NCI-H146 treated with DMSO at 0.1 percent for 48 hours (cell line): ENCODE measurements at regions not wholly inside any gene's neighbourhood (a gene's known extent, or its start where the extent isn't known, plus 50 kb on each side); places are given as distances from the start of the nearest gene placed in this dataset.
A peak's percentile ranks its signal among the peaks of the same experiment; 100 is the strongest.
"Not testable (repeated sequence)": the region's sequence is repeated elsewhere in the genome, so short reads cannot be mapped to it uniquely, and the experiment has no call there.

Experiments used
- DNase-seq: peaks from one replicate; lab custom pipeline; 2025; ENCODE audit not compliant: unreplicated experiment; lab: John Stamatoyannopoulos, UW

- no peak for DNase-seq
Measured at GRCh38 chr6:23688650-23689049, 437.4 kb upstream of the NRSN1 start.

- peak; percentile 97 for DNase-seq
Measured at GRCh38 chr6:23690453-23691049, 435.5 kb upstream of the NRSN1 start.

- DNase-seq: no peak
Measured at GRCh38 chr6:23692184-23692583, 433.8 kb upstream of the NRSN1 start.

- DNase-seq: no peak
Measured at GRCh38 chr6:23696992-23697391, 429.0 kb upstream of the NRSN1 start.

GRCh38 chr6:23704479-23705052 lies 421.4 kb upstream of the NRSN1 start:
- DNase-seq: no peak

- no peak for DNase-seq
Measured at GRCh38 chr6:23705697-23706096, 420.3 kb upstream of the NRSN1 start.

- no peak for DNase-seq
Measured at GRCh38 chr6:23712756-23713155, 413.3 kb upstream of the NRSN1 start.

- no peak for DNase-seq
Measured at GRCh38 chr6:23713211-23713610, 412.8 kb upstream of the NRSN1 start.

- DNase-seq: peak; percentile 26
Measured at GRCh38 chr6:23728707-23729106, 397.3 kb upstream of the NRSN1 start.

- DNase-seq: no peak
Measured at GRCh38 chr6:23731609-23732008, 394.4 kb upstream of the NRSN1 start.

- DNase-seq: no peak
Measured at GRCh38 chr6:23732521-23732920, 393.5 kb upstream of the NRSN1 start.

- DNase-seq: no peak
Measured at GRCh38 chr6:23735151-23735550, 390.9 kb upstream of the NRSN1 start.

- no peak for DNase-seq
Measured at GRCh38 chr6:23736577-23736976, 389.4 kb upstream of the NRSN1 start.

GRCh38 chr6:23747239-23747638 lies 378.8 kb upstream of the NRSN1 start:
- DNase-seq: no peak

- DNase-seq: no peak
Measured at GRCh38 chr6:23752414-23752813, 373.6 kb upstream of the NRSN1 start.

- DNase-seq: peak; percentile 35
Measured at GRCh38 chr6:23754197-23754596, 371.8 kb upstream of the NRSN1 start.

GRCh38 chr6:23775127-23775526 lies 350.9 kb upstream of the NRSN1 start:
- no peak for DNase-seq

- no peak for DNase-seq
Measured at GRCh38 chr6:23783901-23784300, 342.1 kb upstream of the NRSN1 start.

GRCh38 chr6:23784301-23784919 lies 341.6 kb upstream of the NRSN1 start:
- no peak for DNase-seq

- DNase-seq: no peak
Measured at GRCh38 chr6:23790756-23791155, 335.3 kb upstream of the NRSN1 start.

- DNase-seq: no peak
Measured at GRCh38 chr6:23797041-23797440, 329.0 kb upstream of the NRSN1 start.

- not testable (repeated sequence) for DNase-seq
Measured at GRCh38 chr6:23804289-23804688, 321.7 kb upstream of the NRSN1 start.

- not testable (repeated sequence) for DNase-seq
Measured at GRCh38 chr6:23821141-23821540, 304.9 kb upstream of the NRSN1 start.
